HG02623 (cell line): ENCODE measurements at regions not wholly inside any gene's neighbourhood (a gene's known extent, or its start where the extent isn't known, plus 50 kb on each side); places are given as distances from the start of the nearest gene placed in this dataset.

ENCODE experiments used
- ATAC-seq: cut with Tn5 transposase; IDR thresholded peaks from one replicate; pipeline ENCODE4 v1.9.1; 2021; ENCODE audit warnings: moderate library complexity; ENCODE audit not compliant: unreplicated experiment

GRCh38 chr4:27248829-27249228, 388.2 kb downstream of the STIM2 start:
- no peak for ATAC-seq

GRCh38 chr4:27251771-27252170, 391.1 kb downstream of the STIM2 start:
- no peak for ATAC-seq

- no peak for ATAC-seq
Measured at GRCh38 chr4:27267339-27267969, 406.8 kb downstream of the STIM2 start.

GRCh38 chr4:27267970-27268355, 407.3 kb downstream of the STIM2 start:
- ATAC-seq = no peak

- no peak for ATAC-seq
Measured at GRCh38 chr4:27270435-27270834, 409.8 kb downstream of the STIM2 start.

GRCh38 chr4:27271555-27271954, 410.9 kb downstream of the STIM2 start:
- no peak for ATAC-seq

- ATAC-seq = no peak
Measured at GRCh38 chr4:27272217-27272616, 411.6 kb downstream of the STIM2 start.

- no peak for ATAC-seq
Measured at GRCh38 chr4:27276307-27277073, 415.8 kb downstream of the STIM2 start.

- no peak for ATAC-seq
Measured at GRCh38 chr4:27278615-27279375, 418.2 kb downstream of the STIM2 start.

- no peak for ATAC-seq
Measured at GRCh38 chr4:27288496-27288895, 427.9 kb downstream of the STIM2 start.

GRCh38 chr4:27289704-27290103, 429.1 kb downstream of the STIM2 start:
- no peak for ATAC-seq

GRCh38 chr4:27293831-27294230, 433.2 kb downstream of the STIM2 start:
- ATAC-seq = no peak

- no peak for ATAC-seq
Measured at GRCh38 chr4:27304751-27305150, 444.1 kb downstream of the STIM2 start.

- no peak for ATAC-seq
Measured at GRCh38 chr4:27305246-27305645, 444.6 kb downstream of the STIM2 start.

GRCh38 chr4:27308379-27308778, 447.7 kb downstream of the STIM2 start:
- ATAC-seq = no peak

GRCh38 chr4:27315625-27316024, 455.0 kb downstream of the STIM2 start:
- ATAC-seq = no peak

GRCh38 chr4:27316176-27316575, 455.5 kb downstream of the STIM2 start:
- ATAC-seq = no peak

- ATAC-seq = no peak
Measured at GRCh38 chr4:27318740-27319139, 458.1 kb downstream of the STIM2 start.

- ATAC-seq = no peak
Measured at GRCh38 chr4:27326991-27327390, 466.4 kb downstream of the STIM2 start.

GRCh38 chr4:27327421-27328181, 467.0 kb downstream of the STIM2 start:
- peak; percentile 51 for ATAC-seq

GRCh38 chr4:27338530-27338929, 477.9 kb downstream of the STIM2 start:
- no peak for ATAC-seq
